Inflammatory macrophage (primary cell): ENCODE measurements at regions not wholly inside any gene's neighbourhood (a gene's known extent, or its start where the extent isn't known, plus 50 kb on each side); places are given as distances from the start of the nearest gene placed in this dataset.

Experiments used
- DNase-seq, 2 donors: peaks; one replicate each; pipeline ENCODE4 v3.0.0-alpha.2; 2020 to 2022

- no peak for DNase-seq
Measured at GRCh38 chrX:38746102-38746501, 55.2 kb upstream of the MID1IP1 start.

- peak; percentile 2 for DNase-seq
Measured at GRCh38 chrX:38750551-38750950, 50.7 kb upstream of the MID1IP1 start.
